GM20000 (cell line): ENCODE measurements at regions not wholly inside any gene's neighbourhood (a gene's known extent, or its start where the extent isn't known, plus 50 kb on each side); places are given as distances from the start of the nearest gene placed in this dataset.

Experiments
- DNase-seq: peaks from one replicate; pipeline ENCODE4 v3.0.0; 2012; ENCODE audit warnings: low spot score
- TF ChIP-seq, protein P1 (sequence below): IDR thresholded peaks from 2 replicates; pipeline ENCODE4 v1.5.1; 2012; ENCODE audit warnings: mild to moderate bottlenecking, control low read depth; ENCODE audit errors: extremely low read depth, missing control alignments

DNA sequence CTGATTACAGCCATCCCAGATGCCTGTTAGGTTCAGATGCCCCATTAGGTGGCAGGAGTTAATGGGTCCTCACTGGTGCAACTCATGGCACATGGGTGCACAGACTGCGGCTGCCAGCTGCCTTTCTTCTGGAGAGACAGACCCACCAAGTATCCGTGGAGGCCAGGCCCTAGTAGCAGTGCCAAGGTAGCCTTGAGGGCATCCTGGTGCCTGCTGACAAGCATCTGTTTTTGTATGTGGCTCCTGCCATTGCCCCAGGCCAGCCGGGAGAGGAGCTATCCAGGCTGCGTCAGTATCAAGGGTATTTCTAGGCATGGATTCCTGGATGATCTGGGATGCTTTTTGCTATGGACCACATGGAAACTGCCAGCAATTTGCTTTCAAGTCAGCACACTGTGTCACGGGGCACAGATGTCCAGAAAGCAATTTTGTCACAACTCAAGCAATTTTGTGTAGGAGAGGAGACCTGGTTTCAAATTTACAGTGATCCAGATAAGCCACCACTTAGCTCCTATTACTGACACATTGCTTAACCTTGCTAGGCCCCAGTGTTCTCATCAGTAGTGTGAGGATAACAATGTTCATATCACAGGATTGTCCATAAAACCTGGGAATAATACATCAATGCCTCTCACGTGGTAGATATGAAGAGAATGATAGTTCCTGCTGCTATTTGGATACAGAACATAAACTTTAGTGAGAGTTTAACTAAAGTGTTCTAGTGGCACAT, 815.1 kb upstream of the RAB6C start:
- no peak for DNase-seq
- TF ChIP-seq, protein P1, sequence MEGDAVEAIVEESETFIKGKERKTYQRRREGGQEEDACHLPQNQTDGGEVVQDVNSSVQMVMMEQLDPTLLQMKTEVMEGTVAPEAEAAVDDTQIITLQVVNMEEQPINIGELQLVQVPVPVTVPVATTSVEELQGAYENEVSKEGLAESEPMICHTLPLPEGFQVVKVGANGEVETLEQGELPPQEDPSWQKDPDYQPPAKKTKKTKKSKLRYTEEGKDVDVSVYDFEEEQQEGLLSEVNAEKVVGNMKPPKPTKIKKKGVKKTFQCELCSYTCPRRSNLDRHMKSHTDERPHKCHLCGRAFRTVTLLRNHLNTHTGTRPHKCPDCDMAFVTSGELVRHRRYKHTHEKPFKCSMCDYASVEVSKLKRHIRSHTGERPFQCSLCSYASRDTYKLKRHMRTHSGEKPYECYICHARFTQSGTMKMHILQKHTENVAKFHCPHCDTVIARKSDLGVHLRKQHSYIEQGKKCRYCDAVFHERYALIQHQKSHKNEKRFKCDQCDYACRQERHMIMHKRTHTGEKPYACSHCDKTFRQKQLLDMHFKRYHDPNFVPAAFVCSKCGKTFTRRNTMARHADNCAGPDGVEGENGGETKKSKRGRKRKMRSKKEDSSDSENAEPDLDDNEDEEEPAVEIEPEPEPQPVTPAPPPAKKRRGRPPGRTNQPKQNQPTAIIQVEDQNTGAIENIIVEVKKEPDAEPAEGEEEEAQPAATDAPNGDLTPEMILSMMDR = no peak

DNA sequence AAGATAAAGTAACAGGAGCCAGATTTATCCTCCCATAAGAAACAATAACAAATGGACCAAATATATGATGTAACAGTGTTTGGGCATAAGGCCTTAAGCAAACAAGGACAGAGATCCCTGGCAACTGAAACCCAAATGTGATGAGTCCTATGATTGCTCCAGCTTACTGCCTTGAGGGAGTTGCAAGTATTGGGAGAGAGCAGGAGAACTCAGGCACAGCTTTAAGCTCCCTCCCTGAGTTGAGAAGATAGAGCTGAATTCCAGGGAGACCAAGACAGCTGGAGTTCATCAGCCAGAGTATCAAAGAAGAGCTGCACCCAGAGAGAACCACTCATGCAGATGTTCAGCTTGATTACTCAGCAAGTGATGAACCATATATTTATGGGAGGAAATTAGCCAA, 814.5 kb upstream of the RAB6C start:
- TF ChIP-seq, protein P1 = no peak
- no peak for DNase-seq

DNA sequence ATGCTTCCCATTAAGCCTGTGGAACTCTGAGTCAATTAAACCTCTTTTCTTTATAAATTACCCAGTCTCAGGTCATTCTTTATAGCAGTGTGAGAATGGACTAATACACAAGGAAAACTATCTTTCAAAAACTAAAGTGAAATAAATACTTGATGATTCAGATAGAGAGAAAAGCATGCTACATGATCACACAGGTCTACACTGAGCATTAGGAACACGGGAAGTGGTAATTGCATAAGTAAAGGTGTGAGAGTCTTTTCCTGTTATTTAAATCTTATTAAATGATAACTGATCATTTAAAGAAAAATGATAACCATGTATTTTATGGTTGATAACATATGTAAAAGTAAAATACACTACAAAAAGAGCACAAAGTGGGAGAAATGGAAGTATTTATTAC, 812.0 kb upstream of the RAB6C start:
- DNase-seq = no peak
- TF ChIP-seq, protein P1 = no peak

DNA sequence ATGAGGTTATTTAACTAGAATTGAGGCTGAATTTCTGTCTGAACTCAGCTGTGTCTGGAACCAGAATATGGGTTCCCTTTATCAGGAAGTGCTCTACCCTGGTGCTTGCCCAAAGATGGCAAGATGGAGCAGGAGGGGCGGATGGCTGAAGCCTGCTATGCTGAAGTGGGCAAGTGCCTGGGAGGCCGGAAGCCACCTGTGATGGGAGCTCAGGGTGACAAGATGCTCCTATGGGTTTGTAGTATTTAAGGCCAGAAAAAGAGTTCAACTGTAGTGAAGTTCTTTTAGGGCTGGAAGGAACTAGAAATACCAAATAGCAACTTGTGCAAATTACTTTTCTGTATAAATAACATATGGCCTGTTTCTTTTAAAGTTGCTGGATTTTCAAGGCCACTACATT, 808.9 kb upstream of the RAB6C start:
- DNase-seq = no peak
- TF ChIP-seq, protein P1 = no peak

DNA sequence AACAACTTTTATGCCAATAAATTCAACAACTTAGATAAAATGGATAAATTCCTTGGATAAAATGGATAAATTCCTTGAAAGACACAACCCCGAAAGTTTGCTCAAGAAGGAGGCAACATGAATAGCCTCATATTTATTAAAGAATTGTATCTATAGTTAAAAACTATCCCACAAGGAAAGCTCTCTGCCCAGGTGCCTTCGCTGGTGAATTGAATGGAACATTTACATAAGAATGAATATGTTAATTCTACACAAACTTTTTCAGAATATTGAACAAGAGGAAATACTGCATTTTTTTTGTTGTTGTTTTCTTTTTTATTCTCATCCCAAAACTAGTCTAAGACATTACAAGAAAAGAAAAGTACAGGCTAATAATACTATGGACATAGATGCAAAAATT, 805.3 kb upstream of the RAB6C start:
- TF ChIP-seq, protein P1 = no peak

DNA sequence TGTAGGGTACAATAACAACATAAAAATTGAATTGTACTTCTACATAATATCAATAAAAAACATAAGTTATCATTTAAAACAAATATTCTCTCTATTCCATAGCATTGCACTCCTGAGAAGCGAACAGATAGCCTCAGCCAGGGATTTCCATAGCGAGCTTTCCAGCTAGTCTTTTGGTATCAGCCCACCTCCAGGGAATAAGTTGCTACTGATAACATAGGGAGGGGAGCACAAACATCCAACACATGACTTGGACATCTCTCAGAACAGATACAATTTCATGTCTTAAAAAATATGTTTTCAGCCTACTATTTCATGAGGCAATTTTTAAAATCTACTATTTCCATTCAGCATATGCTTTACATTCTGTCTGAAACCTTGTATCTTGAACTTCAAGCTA, 804.4 kb upstream of the RAB6C start:
- no peak for DNase-seq
- TF ChIP-seq, protein P1 = no peak

More for the DNA sequence above, 805.3 kb upstream of the RAB6C start:
- no peak for DNase-seq

DNA sequence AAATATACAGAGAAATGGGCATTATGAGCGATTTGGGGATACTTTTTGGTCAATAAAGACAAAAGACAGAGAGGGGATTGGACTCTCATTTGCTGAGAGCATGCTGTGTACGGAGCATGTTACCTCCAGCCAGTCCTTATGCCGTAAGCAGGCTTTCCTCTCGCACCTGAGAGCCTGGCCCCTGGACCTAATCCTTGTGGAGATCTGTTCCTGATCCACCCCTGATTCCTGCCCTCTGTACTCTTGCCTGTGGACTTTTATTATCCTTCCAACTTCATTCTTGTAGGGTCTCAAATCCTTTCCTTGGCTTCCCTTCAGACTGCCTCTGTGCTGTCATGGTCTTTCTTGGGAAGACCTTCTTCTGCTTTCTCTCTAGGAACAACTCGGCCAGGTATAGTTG, 803.1 kb upstream of the RAB6C start:
- DNase-seq = no peak
- TF ChIP-seq, protein P1 = no peak
